IPS-20b (cell line): ENCODE measurements at regions not wholly inside any gene's neighbourhood (a gene's known extent, or its start where the extent isn't known, plus 50 kb on each side); places are given as distances from the start of the nearest gene placed in this dataset.

Source experiments
- H3K27ac ChIP-seq: one replicate; pipeline ENCODE4 v1.5.1; 2013; ENCODE audit warnings: low read length
- H3K27me3 ChIP-seq: 2 replicates; pipeline ENCODE4 v1.6.1; 2013; ENCODE audit warnings: mild to moderate bottlenecking, low read length, inconsistent platforms; ENCODE audit not compliant: insufficient read depth
- H3K36me3 ChIP-seq: 2 replicates; pipeline ENCODE4 v1.6.1; 2013; ENCODE audit warnings: low read depth, mild to moderate bottlenecking, inconsistent platforms, low read length, moderate library complexity; ENCODE audit not compliant: insufficient read depth
- H3K4me1 ChIP-seq: 2 replicates; pipeline ENCODE4 v1.6.1; 2013; ENCODE audit warnings: mild to moderate bottlenecking, control low read depth, inconsistent platforms, low read length, moderate library complexity; ENCODE audit not compliant: insufficient read depth
- H3K4me3 ChIP-seq: 2 replicates; pipeline ENCODE4 v1.5.1; 2013; ENCODE audit warnings: mild to moderate bottlenecking, low read length, inconsistent platforms
- H3K9ac ChIP-seq: 2 replicates; pipeline ENCODE4 v1.6.1; 2013; ENCODE audit warnings: low read depth, mild to moderate bottlenecking, inconsistent platforms, low read length, moderate library complexity
- H3K9me3 ChIP-seq: 2 replicates; pipeline ENCODE4 v1.6.1; 2013; ENCODE audit warnings: mild to moderate bottlenecking, low read depth, low read length, inconsistent platforms; ENCODE audit not compliant: insufficient read depth

DNA sequence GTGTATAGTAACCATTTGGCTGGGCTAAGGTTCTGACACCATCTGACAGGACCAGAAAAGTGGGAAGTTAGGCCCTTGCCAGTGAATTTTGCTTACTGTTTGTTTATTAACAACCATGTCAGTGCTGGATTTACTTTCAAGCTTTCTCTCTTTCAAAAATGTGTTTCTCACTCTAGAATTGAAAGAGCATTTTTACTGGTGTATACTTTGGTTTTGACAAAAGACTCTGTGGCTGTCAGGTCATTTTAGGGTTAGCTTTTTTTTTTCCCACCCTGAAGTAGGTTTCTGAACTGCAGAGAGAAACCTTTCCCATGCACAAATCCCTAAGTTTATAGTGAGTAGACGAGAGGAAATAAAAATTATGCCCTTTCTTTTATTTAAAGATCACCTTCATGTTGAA, 230.0 kb upstream of the TBC1D5 start:
- H3K27ac ChIP-seq = no peak overlapping the region
- H3K27me3 ChIP-seq = no peaks in the 10 kb centered on the region
- H3K4me3 ChIP-seq = no peak overlapping the region
- no peak overlapping the region for H3K9ac ChIP-seq
- no peaks in the 10 kb centered on the region for H3K9me3 ChIP-seq
- no peaks in the 10 kb centered on the region for H3K36me3 ChIP-seq
- peaks cover 9% of the 10 kb centered on the region for H3K4me1 ChIP-seq

DNA sequence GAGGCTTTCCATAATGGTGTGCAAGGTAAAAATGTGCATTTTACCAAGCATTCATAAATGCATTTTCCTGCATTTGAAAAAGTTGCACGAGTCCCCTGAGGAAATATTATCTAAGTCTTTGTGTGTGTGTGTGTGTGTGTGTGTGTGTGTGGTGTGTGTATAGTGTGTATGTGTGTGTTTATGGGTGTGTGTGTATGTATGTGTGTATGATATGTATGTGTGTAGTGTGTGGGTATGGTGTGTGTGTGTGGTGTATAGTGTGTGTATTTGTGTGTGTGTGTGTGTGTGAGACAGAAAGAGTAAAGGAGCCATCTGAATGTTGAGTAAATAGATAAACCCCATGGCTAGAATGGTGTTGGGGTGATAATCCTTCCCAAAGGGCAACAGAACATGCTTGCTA, 229.6 kb upstream of the TBC1D5 start:
- H3K27me3 ChIP-seq = no peaks in the 10 kb centered on the region
- peaks cover 9% of the 10 kb centered on the region for H3K4me1 ChIP-seq
- no peaks in the 10 kb centered on the region for H3K36me3 ChIP-seq
- no peaks in the 10 kb centered on the region for H3K9me3 ChIP-seq
- H3K9ac ChIP-seq = no peak overlapping the region
- H3K27ac ChIP-seq = no peak overlapping the region
- no peak overlapping the region for H3K4me3 ChIP-seq

DNA sequence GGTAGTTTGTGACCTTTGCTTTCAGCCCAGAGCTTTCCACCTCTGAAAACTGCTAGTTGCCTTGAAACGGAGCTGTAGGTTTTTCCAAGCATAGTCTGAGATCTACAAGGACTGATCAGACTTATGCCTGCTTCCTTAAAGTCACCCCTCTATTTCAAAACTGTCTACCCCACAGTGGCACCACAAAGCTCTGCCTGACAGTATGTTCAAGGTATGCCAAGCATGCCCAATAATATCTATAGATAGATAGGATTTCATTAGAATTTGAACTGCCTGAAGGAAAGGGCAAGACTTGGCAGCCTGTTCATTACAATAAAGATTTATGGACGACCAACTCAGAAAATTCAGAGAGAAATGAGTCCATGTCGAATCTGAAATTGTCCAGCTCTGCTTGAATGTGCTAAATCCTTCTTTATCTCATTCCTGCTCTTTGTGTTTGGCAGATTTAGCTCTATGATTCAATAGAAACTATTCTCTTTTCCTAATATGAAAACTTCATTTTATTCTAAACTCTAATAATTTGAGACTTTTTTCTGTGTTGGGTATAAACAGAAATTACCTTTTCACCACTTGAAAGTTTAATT, 227.6 kb upstream of the TBC1D5 start:
- Histone ChIP-seq H3K4me3 (no peak overlapping the region), H3K9me3 (no peaks in the 10 kb centered on the region), H3K4me1 (peaks cover 9% of the 10 kb centered on the region), H3K27me3 (no peaks in the 10 kb centered on the region), H3K27ac (no peak overlapping the region), H3K9ac (no peak overlapping the region), H3K36me3 (no peaks in the 10 kb centered on the region)

DNA sequence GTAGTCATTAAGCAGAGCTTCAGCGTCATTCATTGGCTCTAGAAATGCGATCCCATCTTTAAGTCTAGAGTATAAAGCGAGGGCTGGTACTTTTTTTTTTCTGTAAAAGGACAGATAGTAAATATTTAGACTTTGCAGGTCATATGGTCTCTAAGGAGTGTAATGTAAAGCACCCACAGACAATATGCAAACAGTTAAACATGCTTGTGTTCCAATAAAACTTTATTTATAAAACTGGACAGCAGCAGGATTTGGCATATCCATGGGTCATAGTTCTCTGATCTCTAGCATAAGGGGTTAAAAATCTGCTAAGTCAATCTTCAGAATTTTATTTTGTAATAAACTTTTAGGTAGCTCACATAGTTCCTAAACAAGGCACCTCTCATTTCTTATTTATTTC, 226.8 kb upstream of the TBC1D5 start:
- Histone ChIP-seq H3K27me3 (no peaks in the 10 kb centered on the region), H3K9me3 (no peaks in the 10 kb centered on the region), H3K36me3 (no peaks in the 10 kb centered on the region), H3K4me1 (peaks cover 9% of the 10 kb centered on the region), H3K4me3 (no peak overlapping the region), H3K9ac (no peak overlapping the region), H3K27ac (no peak overlapping the region)

- Histone ChIP-seq H3K4me1 (peaks cover 4% of the 10 kb centered on the region), H3K9ac (no peak overlapping the region), H3K4me3 (no peak overlapping the region)
These were observed 225.6 kb upstream of the TBC1D5 start for GRCh38 chr3:17967953-17968607.

GRCh38 chr3:17967111-17967510, 224.7 kb upstream of the TBC1D5 start:
- H3K9me3 ChIP-seq = no peaks in the 10 kb centered on the region
- no peak overlapping the region for H3K9ac ChIP-seq
- no peaks in the 10 kb centered on the region for H3K36me3 ChIP-seq
- H3K27ac ChIP-seq = no peak overlapping the region
- no peak overlapping the region for H3K4me3 ChIP-seq
- no peaks in the 10 kb centered on the region for H3K27me3 ChIP-seq
- H3K4me1 ChIP-seq = no peaks in the 10 kb centered on the region

More at GRCh38 chr3:17967953-17968607, 225.6 kb upstream of the TBC1D5 start:
- no peaks in the 10 kb centered on the region for H3K9me3 ChIP-seq
- no peaks in the 10 kb centered on the region for H3K36me3 ChIP-seq
- no peaks in the 10 kb centered on the region for H3K27me3 ChIP-seq
- H3K27ac ChIP-seq = no peak overlapping the region

DNA sequence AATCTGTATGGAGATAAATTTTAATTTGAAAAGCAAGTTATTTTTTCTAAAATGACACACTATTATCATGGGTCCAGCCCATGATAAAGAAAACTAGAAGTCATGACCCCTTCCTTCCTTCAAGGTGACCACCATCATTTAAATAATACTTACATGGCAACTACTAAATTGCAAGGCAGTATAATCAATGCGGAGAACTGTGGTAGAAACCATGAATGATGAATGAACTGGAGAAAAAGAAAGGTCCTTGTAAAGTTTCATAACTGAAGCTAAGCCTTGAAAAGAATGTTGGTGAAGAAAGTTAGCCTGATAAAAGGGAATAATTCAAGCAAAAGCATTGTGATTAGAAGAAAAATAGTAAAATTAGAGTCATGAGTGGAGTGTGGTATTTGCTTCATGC, 222.9 kb upstream of the TBC1D5 start:
- H3K4me3 ChIP-seq = no peak overlapping the region
- no peaks in the 10 kb centered on the region for H3K9me3 ChIP-seq
- H3K9ac ChIP-seq = no peak overlapping the region
- H3K36me3 ChIP-seq = no peaks in the 10 kb centered on the region
- H3K27ac ChIP-seq = no peak overlapping the region
- no peaks in the 10 kb centered on the region for H3K4me1 ChIP-seq
- no peaks in the 10 kb centered on the region for H3K27me3 ChIP-seq

DNA sequence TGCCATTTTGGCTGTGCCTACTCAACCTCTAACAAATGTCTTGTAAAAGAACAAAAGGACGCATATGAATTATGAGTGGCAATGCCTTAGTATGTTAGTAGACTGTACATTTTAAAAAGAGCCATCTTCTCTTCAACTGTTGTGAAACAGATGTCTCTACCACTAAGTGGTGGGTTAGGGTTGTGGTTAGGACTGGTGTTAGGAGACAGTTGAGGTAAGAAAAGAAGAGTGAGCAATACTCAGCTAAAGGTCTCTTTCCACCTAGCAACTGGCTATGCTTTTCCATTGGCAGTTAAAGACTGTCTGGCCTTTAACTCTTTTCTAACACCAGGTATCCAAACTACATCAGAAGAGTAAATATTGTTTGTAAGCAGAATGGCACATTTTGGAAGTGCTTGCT, 221.7 kb upstream of the TBC1D5 start:
- Histone ChIP-seq H3K4me1 (no peaks in the 10 kb centered on the region), H3K27me3 (no peaks in the 10 kb centered on the region), H3K36me3 (no peaks in the 10 kb centered on the region), H3K27ac (no peak overlapping the region), H3K9me3 (no peaks in the 10 kb centered on the region), H3K9ac (no peak overlapping the region), H3K4me3 (no peak overlapping the region)

DNA sequence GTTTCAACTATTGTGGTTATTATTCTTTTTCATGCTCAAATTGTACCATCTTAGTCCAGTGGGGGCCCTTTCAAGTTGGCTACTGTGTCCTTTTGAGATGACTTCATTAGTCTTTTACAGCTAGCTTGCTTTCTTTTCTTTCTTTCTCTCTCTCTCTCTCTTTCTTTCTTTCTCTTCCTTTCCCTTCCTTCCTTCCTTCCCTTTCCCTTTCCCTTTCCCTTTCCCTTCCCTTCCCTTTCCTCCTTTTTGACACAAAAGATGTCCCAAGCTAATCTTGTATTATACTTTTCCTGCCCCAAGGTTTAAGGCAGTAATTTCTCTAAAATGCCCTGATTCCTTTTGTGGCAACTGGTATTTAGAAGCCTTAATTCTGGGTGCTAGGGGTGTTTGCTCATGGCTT, 213.0 kb upstream of the TBC1D5 start:
- H3K9ac ChIP-seq = no peak overlapping the region
- H3K27ac ChIP-seq = no peak overlapping the region
- no peaks in the 10 kb centered on the region for H3K36me3 ChIP-seq
- no peaks in the 10 kb centered on the region for H3K9me3 ChIP-seq
- no peaks in the 10 kb centered on the region for H3K27me3 ChIP-seq
- H3K4me3 ChIP-seq = no peak overlapping the region
- no peaks in the 10 kb centered on the region for H3K4me1 ChIP-seq

GRCh38 chr3:17954801-17955200, 212.4 kb upstream of the TBC1D5 start:
- H3K4me1 ChIP-seq = no peaks in the 10 kb centered on the region
- no peaks in the 10 kb centered on the region for H3K36me3 ChIP-seq
- no peak overlapping the region for H3K9ac ChIP-seq
- H3K27ac ChIP-seq = no peak overlapping the region
- no peaks in the 10 kb centered on the region for H3K9me3 ChIP-seq
- no peak overlapping the region for H3K4me3 ChIP-seq
- no peaks in the 10 kb centered on the region for H3K27me3 ChIP-seq

- no peak overlapping the region for H3K4me3 ChIP-seq
These were observed 208.8 kb upstream of the TBC1D5 start for GRCh38 chr3:17951241-17951640.

DNA sequence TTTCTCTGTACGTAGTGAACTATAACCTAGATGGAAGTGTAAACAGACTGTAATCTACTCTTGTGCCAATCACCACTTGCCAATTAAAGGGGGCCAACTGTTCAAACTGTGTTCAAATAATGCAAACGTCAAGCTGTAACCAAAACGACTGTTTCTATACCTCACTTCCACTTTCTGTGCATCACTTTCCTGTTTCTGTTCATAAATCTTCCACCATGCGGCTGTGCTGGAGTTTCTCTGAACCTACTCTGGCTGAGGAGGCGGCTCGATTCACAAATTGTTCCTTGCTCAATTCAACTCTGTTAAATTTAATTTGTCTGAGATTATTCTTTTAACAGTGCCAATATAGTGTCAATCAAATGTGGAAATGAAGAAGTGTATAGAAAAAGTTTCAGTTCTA, 206.7 kb upstream of the TBC1D5 start:
- H3K36me3 ChIP-seq = no peaks in the 10 kb centered on the region
- H3K27ac ChIP-seq = no peak overlapping the region
- H3K9ac ChIP-seq = no peak overlapping the region
- no peaks in the 10 kb centered on the region for H3K27me3 ChIP-seq
- H3K4me1 ChIP-seq = peaks cover 7% of the 10 kb centered on the region; the same call in 1 of the 2 replicates
- no peaks in the 10 kb centered on the region for H3K9me3 ChIP-seq
- no peak overlapping the region for H3K4me3 ChIP-seq

More at GRCh38 chr3:17951241-17951640, 208.8 kb upstream of the TBC1D5 start:
- H3K9me3 ChIP-seq = no peaks in the 10 kb centered on the region
- H3K4me1 ChIP-seq = no peaks in the 10 kb centered on the region; the same call in 1 of the 2 replicates
- H3K36me3 ChIP-seq = no peaks in the 10 kb centered on the region
- H3K27me3 ChIP-seq = no peaks in the 10 kb centered on the region
- no peak overlapping the region for H3K27ac ChIP-seq
- H3K9ac ChIP-seq = no peak overlapping the region
